Mesendoderm (in vitro differentiated cells): ENCODE measurements at regions not wholly inside any gene's neighbourhood (a gene's known extent, or its start where the extent isn't known, plus 50 kb on each side); places are given as distances from the start of the nearest gene placed in this dataset. TPM values are rescaled to one million over a fixed set of nuclear protein-coding genes. Genes with fewer than 3 reads are reported as not detected.

Source experiments
- DNase-seq: peaks from one replicate; pipeline ENCODE4 v3.0.0; 2013
- H2AK5ac ChIP-seq: 2 replicates; pipeline ENCODE4 v1.6.1; 2013; ENCODE audit warnings: low read length, inconsistent platforms
- H2BK120ac ChIP-seq: 2 replicates; pipeline ENCODE4 v1.6.1; 2013; ENCODE audit warnings: low read depth, mild to moderate bottlenecking, low read length, moderate library complexity, mixed read lengths
- H2BK15ac ChIP-seq: replicated peaks from 2 replicates; pipeline ENCODE4 v1.6.1; 2013; ENCODE audit warnings: low read depth, mild to moderate bottlenecking, moderate library complexity
- H2BK5ac ChIP-seq: 2 replicates; pipeline ENCODE4 v1.6.1; 2013; ENCODE audit warnings: low read length, inconsistent platforms
- H3K18ac ChIP-seq: 2 replicates; pipeline ENCODE4 v1.6.1; 2013; ENCODE audit warnings: mild to moderate bottlenecking, low read length, mixed read lengths
- H3K23ac ChIP-seq: one replicate; pipeline ENCODE4 v1.6.1; 2013; ENCODE audit warnings: low read length
- H3K27ac ChIP-seq: 2 replicates; pipeline ENCODE4 v1.5.1; 2013; ENCODE audit warnings: low read depth, mild to moderate bottlenecking, inconsistent platforms, low read length, moderate library complexity
- H3K27me3 ChIP-seq: 2 replicates; pipeline ENCODE4 v1.6.1; 2013; ENCODE audit warnings: low read length, control low read depth, mild to moderate bottlenecking, inconsistent platforms; ENCODE audit not compliant: insufficient read depth, poor library complexity
- H3K36me3 ChIP-seq: 2 replicates; pipeline ENCODE4 v1.6.1; 2013; ENCODE audit warnings: low read length, inconsistent platforms; ENCODE audit not compliant: control insufficient read depth, insufficient read depth
- H3K4ac ChIP-seq: one replicate; pipeline ENCODE4 v1.6.1; 2013; ENCODE audit warnings: low read depth, mild to moderate bottlenecking, low read length, moderate library complexity
- H3K4me1 ChIP-seq: 2 replicates; pipeline ENCODE4 v1.6.1; 2013; ENCODE audit warnings: low read depth, low read length, inconsistent platforms; ENCODE audit not compliant: control insufficient read depth
- H3K4me2 ChIP-seq: 2 replicates; pipeline ENCODE4 v1.6.1; 2013; ENCODE audit warnings: low read length
- H3K4me3 ChIP-seq: 2 replicates; pipeline ENCODE4 v1.5.1; 2013; ENCODE audit warnings: mild to moderate bottlenecking, low read length
- H3K56ac ChIP-seq: one replicate; pipeline ENCODE4 v1.6.1; 2013; ENCODE audit warnings: low read length
- H3K79me1 ChIP-seq: 2 replicates; pipeline ENCODE4 v1.6.1; 2013; ENCODE audit warnings: low read length, inconsistent platforms
- H3K79me2 ChIP-seq: 2 replicates; pipeline ENCODE4 v1.6.1; 2013; ENCODE audit warnings: mild to moderate bottlenecking, low read length; ENCODE audit not compliant: control insufficient read depth, insufficient read depth
- H3K9ac ChIP-seq: 2 replicates; pipeline ENCODE4 v1.6.1; 2013; ENCODE audit warnings: low read length, inconsistent platforms
- H4K5ac ChIP-seq: one replicate; pipeline ENCODE4 v1.6.1; 2013; ENCODE audit warnings: low read length
- H4K8ac ChIP-seq: one replicate; pipeline ENCODE4 v1.6.1; 2013; ENCODE audit warnings: low read depth, mild to moderate bottlenecking, control low read depth, low read length, moderate library complexity
- WGBS: extraction: QIAGEN DNeasy Blood & Tissue Kit; methylation state at CpG from one replicate; pipeline ENCODE4 v1.1.7; 2013; ENCODE audit warnings: low lambda C conversion rate, missing lambda C conversion rate; ENCODE audit not compliant: insufficient coverage; ENCODE audit errors: extremely low coverage; 5-methylcytosine and 5-hydroxymethylcytosine counted together
- small RNA-seq: library from polyadenylated mRNA; stranded (forward); fragments of <200 nt; extraction: miRNeasy Mini kit (QIAGEN cat#:217004); gene quantifications from one replicate; pipeline ENCODE3, GENCODE V24; 2013; ENCODE audit not compliant: insufficient read depth

DNA sequence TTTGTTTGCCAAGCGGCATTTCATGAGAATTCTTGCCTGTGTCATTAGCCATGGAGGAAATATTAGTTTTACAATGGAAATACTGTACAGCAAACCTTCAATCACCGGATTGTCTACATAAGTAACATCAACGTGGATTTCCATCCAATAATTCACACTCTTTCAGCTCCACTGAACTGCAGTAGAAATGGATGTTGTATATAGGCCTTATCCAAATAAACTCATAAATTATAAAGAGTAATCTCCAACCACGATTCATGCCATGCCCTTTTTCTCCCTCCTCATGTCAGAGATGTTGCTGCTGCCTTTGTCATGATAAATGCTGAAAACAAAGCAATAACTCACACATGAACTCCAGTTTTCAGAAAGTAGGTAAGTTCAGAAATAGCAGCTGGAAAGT lies 54.9 kb upstream of the EYS start:
- Histone ChIP-seq H2BK15ac (no peak overlapping the region), H2BK120ac (no peak overlapping the region), H3K27me3 (no peaks in the 10 kb centered on the region), H3K27ac (no peak overlapping the region), H3K36me3 (no peaks in the 10 kb centered on the region), H4K5ac (no peak overlapping the region), H3K4me2 (no peak overlapping the region), H3K18ac (no peak overlapping the region), H2AK5ac (no peak overlapping the region), H3K56ac (no peak overlapping the region), H3K9ac (no peak overlapping the region), H3K4me1 (no peaks in the 10 kb centered on the region), H3K4ac (no peak overlapping the region), H2BK5ac (no peak overlapping the region), H4K8ac (no peak overlapping the region), H3K79me1 (no peaks in the 10 kb centered on the region), H3K4me3 (no peak overlapping the region), H3K23ac (no peak overlapping the region), H3K79me2 (no peaks in the 10 kb centered on the region)
- no peak for DNase-seq
- WGBS: no CpG with 5 or more reads among the region's 4 CpGs

DNA sequence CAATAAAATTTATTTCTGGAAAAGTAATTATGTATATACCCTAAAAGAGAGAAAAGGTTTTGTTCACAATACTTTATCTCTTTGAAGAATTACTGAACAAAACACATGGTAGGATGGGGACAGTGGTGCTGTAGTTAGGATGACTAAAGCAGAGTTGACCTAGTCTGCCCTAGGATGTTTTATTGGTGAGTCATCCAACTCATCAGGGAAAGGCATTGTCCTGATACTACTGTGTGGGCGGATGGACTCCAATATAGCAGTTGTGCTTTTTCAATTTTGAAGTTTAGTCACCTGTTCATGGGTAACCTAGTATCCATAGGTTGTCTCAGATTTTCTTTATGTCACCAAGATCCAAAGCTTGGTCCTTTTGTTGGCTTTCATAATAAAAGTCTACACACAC lies 53.3 kb upstream of the EYS start:
- Histone ChIP-seq H3K27me3 (no peaks in the 10 kb centered on the region), H3K4me1 (no peaks in the 10 kb centered on the region), H3K79me2 (no peaks in the 10 kb centered on the region)

More for the DNA sequence above, 53.3 kb upstream of the EYS start:
- Histone ChIP-seq H2BK5ac (no peak overlapping the region), H2AK5ac (no peak overlapping the region), H3K4me2 (no peak overlapping the region), H3K9ac (no peak overlapping the region), H3K4ac (no peak overlapping the region), H3K27ac (no peak overlapping the region), H2BK120ac (no peak overlapping the region), H4K5ac (no peak overlapping the region), H3K56ac (no peak overlapping the region), H3K79me1 (no peaks in the 10 kb centered on the region), H4K8ac (no peak overlapping the region), H3K23ac (no peak overlapping the region), H3K18ac (no peak overlapping the region), H3K4me3 (no peak overlapping the region), H3K36me3 (no peaks in the 10 kb centered on the region), H2BK15ac (no peak overlapping the region)
- WGBS: no CpG with 5 or more reads among the region's 1 CpG
- peak; percentile 27 for DNase-seq

Small RNAs in the stretch of these regions (small RNA-seq; reads per million reads assigned to genes)
- not detected for gene RF00019
- gene RF00571: not detected
- gene RNA5SP208: 13.3 reads per million, percentile 88 among the genes with 10 or more reads in this experiment
- not detected for gene RNU6-280P
- gene RNU7-66P: not detected
